ENCODE measurements at regions not wholly inside any gene's neighbourhood (a gene's known extent, or its start where the extent isn't known, plus 50 kb on each side); places are given as distances from the start of the nearest gene placed in this dataset.

GRCh38 chr11:111148953-111149352, 96.6 kb upstream of the POU2AF2 start:
- DNase-seq (ENCODE audit: extremely low read depth in 1 of 2, low read depth in 1 of 2), result no peak

- DNase-seq (ENCODE audit: extremely low read depth in 1 of 2, low read depth in 1 of 2), result no peak
Observed at GRCh38 chr11:111148121-111148520, 97.4 kb upstream of the POU2AF2 start.

- DNase-seq (ENCODE audit: extremely low read depth in 1 of 2, low read depth in 1 of 2), result no peak
Observed at GRCh38 chr11:111137846-111138245, 107.7 kb upstream of the POU2AF2 start.

- no peak for DNase-seq (ENCODE audit: extremely low read depth in 1 of 2, low read depth in 1 of 2)
Observed at GRCh38 chr11:111135778-111136570, 109.6 kb upstream of the POU2AF2 start.

GRCh38 chr11:111135101-111135500, 110.4 kb upstream of the POU2AF2 start:
- DNase-seq (ENCODE audit: extremely low read depth in 1 of 2, low read depth in 1 of 2), result no peak

- DNase-seq (ENCODE audit: extremely low read depth in 1 of 2, low read depth in 1 of 2), result no peak
Observed at GRCh38 chr11:111128076-111128870, 117.3 kb upstream of the POU2AF2 start.

GRCh38 chr11:111124724-111125123, 120.8 kb upstream of the POU2AF2 start:
- no peak for DNase-seq (ENCODE audit: extremely low read depth in 1 of 2, low read depth in 1 of 2)

- DNase-seq (ENCODE audit: extremely low read depth in 1 of 2, low read depth in 1 of 2), result no peak
Observed at GRCh38 chr11:111123463-111124398, 121.8 kb upstream of the POU2AF2 start.

GRCh38 chr11:111120696-111121302, 124.7 kb upstream of the POU2AF2 start:
- DNase-seq (ENCODE audit: extremely low read depth in 1 of 2, low read depth in 1 of 2), result no peak

GRCh38 chr11:111120161-111120560, 125.4 kb upstream of the POU2AF2 start:
- no peak for DNase-seq (ENCODE audit: extremely low read depth in 1 of 2, low read depth in 1 of 2)

- DNase-seq (ENCODE audit: extremely low read depth in 1 of 2, low read depth in 1 of 2), result no peak
Observed at GRCh38 chr11:111119751-111120150, 125.8 kb upstream of the POU2AF2 start.

- no peak for DNase-seq (ENCODE audit: extremely low read depth in 1 of 2, low read depth in 1 of 2)
Observed at GRCh38 chr11:111115890-111116289, 129.6 kb upstream of the POU2AF2 start.

- no peak for DNase-seq (ENCODE audit: extremely low read depth in 1 of 2, low read depth in 1 of 2)
Observed at GRCh38 chr11:111114091-111114490, 131.4 kb upstream of the POU2AF2 start.

GRCh38 chr11:111112614-111113013, 132.9 kb upstream of the POU2AF2 start:
- no peak for DNase-seq (ENCODE audit: extremely low read depth in 1 of 2, low read depth in 1 of 2)

GRCh38 chr11:111107501-111107900, 138.0 kb upstream of the POU2AF2 start:
- no peak for DNase-seq (ENCODE audit: extremely low read depth in 1 of 2, low read depth in 1 of 2)

- DNase-seq (ENCODE audit: extremely low read depth in 1 of 2, low read depth in 1 of 2), result no peak
Observed at GRCh38 chr11:111106641-111107040, 138.9 kb upstream of the POU2AF2 start.

GRCh38 chr11:111105566-111105965, 140.0 kb upstream of the POU2AF2 start:
- DNase-seq (ENCODE audit: extremely low read depth in 1 of 2, low read depth in 1 of 2), result no peak

- DNase-seq (ENCODE audit: extremely low read depth in 1 of 2, low read depth in 1 of 2), result no peak
Observed at GRCh38 chr11:111104185-111104584, 141.3 kb upstream of the POU2AF2 start.

- DNase-seq (ENCODE audit: extremely low read depth in 1 of 2, low read depth in 1 of 2), result no peak
Observed at GRCh38 chr11:111101881-111102280, 143.6 kb upstream of the POU2AF2 start.

GRCh38 chr11:111099028-111099713, 146.4 kb upstream of the POU2AF2 start:
- no peak for DNase-seq (ENCODE audit: extremely low read depth in 1 of 2, low read depth in 1 of 2)
